ENCODE measurements at regions not wholly inside any gene's neighbourhood (a gene's known extent, or its start where the extent isn't known, plus 50 kb on each side); places are given as distances from the start of the nearest gene placed in this dataset.

DNA sequence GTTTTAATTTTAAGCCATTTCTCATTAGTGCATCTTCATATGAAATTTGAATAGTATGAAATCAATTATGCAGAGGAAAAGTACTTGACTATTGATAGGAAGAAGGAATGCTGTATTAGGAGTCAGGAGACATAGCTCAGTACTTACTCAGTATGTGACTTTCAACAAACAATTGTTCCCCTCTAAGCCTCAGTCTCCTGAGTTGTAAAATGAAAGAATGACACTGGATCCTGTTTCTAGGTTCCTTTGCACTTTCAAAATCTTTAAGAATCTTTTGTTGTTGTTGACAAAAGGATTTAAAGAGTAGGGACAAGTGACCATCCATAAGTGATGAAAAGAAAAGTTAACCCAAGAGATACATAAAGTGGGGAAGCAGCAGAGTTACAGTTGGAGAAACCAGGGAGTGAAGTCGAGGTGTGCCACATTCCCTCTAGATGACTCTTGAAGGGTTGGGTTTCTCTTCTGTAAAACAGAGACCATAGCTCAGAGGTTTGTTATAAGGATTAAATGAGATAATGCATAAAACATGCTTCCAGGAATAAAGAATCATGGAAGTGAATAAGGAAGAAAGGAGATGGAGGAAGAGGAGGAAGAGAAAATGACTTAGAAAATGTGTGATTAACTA lies 105.7 kb upstream of the KCNJ15 start:
- no peak for DNase-seq (ENCODE audit: low read depth in 2 of 2)

DNA sequence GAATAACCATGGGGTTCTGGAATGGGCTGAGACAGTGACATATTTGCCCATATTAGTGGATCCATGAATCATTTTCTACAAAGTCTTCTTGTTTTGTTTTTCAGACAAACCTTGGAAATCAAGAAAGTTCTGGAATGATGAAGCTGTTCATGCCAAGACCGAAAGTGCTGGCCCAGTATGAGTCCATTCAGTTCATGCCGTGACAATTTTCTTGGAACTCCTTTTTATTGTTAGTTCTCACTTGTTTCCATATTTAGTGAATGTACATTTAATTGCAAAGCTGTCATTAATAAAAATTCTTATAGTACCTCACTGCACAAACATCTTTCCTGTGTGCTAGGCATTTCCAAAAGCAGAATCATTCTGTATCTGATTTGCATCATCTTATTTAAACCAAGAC lies 100.6 kb upstream of the KCNJ15 start:
- DNase-seq (ENCODE audit: low read depth in 2 of 2) = no peak

DNA sequence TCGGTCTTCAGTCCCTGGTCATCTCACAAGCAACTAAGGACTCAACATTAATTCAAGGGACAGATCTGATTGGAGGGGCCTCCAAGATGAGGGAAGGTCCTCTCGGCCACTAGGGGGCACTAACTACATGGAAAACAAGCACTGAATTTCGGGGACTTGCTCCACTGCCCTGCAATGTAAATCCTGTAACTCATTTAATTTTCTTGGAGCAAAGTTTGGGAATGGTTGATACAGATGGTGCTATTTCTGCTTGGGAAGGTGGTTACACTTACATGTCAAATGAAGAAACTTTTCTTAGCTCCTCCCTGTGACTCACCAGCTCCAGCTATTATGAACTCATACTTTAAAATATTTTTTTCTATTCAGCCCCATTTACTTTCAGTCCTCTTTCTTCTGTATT lies 97.4 kb upstream of the KCNJ15 start:
- peak; percentile 6 to 18 for DNase-seq (ENCODE audit: low read depth in 2 of 2)

DNA sequence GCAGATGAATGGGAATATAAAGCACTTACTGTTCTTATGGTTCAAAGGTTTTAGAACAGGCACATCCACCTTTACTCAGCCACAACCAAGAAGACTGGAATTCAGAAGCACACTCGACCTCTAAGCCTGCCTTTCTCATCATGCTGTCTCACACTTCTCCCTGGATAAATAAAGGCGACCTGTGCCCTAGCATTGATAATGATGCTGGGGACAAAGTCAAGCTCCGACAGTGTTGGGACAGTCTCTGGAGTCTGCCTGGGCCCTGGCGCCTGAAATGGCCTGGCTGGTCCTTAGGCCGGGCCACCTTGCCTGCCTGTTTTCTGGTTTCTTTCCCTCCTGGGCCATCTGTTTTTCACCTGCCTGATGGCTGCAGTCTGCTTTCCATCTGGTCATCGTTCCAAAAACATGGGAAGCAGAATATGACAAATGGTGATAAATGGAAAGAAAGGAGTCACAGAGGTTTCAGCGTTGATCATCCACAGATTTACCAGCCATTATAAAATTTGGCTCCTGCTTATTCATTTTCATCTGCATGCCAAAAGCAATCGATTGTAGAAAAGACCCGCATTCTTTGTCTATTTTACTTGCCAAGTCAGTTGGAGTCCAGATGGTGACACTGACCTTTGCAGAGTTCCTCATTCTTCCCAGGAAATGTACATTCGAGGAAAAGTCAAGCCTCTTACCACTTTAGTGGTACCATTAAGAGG lies 91.2 kb upstream of the KCNJ15 start:
- DNase-seq (ENCODE audit: low read depth in 2 of 2) = no peak

DNA sequence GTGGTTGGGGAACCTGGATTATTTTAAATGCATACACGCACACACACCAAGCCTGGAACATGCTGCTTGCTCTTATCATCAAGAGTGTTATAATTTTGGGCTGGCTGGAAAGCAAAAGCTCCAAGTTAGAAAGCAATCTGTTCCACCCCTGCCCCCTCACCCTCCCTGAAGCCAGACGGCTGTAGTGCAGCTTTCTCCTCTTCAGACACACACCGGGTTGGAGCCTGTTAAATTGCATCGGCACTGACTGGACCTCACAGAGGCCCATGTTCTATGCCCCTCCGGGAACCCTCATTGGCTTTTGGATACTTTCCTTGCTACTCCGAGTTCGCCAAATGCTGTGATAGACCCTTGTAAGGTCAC lies 90.6 kb upstream of the KCNJ15 start:
- DNase-seq (ENCODE audit: low read depth in 2 of 2) = no peak

DNA sequence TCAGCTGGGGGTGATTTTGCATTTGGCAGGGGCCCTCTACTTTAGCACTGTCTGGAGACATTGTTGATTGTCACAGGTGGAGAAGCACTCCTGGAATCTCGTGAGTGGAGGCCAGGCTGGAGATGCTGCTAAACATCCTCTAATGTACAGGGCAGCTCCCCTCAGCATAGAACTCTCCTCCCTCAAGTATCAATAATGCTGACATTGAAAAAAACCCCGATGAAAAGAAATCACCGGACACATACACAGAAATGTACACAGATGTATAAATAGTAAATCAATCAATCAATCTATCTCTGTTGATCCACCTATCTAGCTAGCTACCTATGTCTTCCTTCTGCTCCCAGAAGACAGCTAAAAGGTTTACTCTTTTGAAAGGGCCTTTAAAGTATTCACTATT lies 89.4 kb upstream of the KCNJ15 start:
- DNase-seq (ENCODE audit: low read depth in 2 of 2) = no peak

DNA sequence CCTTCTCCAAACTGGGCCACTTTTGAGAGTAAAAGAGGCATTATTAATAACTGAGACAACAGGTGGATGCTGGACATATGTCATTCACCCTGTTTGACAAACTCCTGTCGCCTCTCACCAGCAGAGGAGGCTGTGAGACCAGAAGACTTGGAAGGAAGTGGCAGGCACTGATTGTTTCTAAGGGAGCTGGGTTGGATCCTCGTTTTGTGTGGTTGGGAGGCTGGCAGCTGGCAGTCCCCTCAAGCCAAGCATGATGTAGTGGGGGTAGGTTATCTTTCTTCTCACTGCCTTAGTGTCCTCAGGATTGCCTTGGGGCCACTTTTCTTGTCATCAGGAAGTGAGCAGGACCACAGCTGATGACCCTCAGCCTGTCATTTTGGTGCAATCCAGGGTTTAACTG lies 86.5 kb upstream of the KCNJ15 start:
- no peak for DNase-seq (ENCODE audit: low read depth in 2 of 2)

DNA sequence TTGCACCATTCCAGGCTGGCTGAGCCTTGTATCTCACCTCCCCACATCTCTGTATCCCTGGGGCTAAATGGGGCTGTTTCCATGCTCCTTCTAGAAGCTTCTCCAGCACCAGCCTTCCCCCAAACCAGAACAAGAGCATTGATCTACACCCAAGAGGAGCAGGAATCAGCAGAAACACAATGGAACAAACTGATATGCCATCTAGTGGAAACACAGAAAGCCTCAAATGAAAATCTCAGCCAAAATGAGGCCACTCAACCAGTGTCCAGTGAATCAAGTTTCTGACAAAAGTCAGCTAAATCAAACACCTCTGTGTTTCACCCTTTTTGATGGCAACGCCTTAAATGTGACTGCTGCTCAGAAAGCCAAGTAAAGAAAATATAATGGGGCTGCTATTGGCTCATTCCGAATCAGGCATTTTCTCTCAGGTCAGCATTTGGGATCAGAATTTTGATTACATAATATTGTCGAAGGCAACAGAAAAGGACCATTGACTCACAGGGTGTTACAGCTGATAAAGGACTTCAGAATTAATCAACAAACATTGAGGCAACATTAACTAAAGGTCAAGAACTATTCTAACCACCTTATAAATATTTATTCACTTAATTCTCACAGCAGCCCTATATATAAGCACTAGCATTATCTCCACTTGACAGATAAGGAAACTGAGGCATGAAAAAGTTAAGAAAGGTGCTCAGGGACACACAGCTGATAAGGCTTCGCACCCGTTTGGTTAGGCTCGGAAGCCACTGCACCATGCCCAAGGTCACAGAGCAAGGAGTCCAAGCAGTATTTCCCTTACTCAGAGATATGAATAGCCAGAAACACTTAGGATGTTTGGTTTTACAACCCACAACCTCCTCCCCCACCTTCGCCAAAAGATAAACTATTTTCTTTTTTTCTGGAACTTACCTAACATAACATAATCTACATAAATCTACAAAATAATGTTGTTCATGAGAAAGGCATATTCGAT lies 85.8 kb upstream of the KCNJ15 start:
- DNase-seq (ENCODE audit: low read depth in 2 of 2) = no peak

DNA sequence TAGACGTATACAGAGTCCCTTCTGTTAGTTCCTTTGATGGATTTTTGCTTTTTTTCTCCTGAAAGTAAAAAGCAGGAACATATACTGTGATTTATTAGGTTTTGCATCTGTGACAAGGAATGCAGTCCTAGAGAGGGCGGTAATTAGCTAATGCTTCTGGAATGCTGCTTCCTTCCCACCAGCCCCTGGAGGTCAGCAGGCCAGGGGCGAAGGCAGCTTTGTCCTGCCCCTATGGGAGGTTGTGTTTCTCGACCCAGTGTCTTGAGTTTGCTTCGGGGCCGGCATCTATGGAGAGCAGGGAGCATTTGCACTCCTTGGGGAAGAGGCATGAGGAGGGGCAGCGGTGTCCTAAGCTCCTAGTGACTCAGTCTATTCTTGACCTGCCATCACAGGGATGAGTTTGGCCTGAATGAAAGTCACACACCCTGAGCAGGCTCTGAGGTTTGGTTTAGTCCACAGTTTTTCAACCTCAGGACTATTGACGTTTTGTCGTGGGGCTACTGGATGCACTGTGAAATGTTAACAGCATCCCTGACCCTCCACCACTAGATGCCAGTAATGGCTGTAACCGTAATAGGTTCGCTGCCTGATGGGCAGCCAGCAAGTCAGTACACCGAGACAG lies 85.0 kb upstream of the KCNJ15 start:
- no peak for DNase-seq (ENCODE audit: low read depth in 2 of 2)

DNA sequence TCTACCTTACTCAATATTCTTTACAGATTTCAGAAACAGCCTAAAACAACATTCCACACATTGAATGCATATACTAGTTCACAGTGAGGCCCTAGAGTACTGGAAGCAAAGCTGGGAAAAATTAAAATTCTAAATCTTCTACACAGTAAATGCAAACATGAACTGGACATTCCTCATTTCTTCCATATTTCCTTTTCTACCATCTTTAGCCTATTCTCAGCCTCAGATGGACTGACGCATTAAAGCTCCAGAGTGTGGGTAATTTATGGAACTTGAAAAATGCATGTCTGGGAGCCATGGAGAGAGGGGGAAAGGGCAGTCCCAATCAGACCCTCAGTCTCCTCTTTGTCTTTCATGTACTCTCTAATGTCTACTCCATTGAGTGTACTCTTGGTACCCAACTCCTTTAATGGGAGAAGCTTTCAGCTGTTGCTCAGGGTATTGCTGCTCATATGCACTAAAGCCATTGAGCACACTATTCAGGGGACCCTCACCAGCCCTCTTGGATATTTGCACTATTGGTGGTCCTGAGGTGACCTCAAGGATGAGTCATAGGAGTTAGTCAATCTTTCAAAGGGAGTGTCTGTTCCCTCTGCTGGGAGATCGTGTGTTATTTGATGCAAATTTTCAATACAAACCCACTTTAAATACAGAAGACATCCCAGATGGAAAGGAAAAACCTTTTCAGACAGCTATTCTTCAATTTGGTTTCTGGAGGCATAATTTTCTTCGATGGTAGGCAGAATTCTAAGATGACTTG lies 83.3 kb upstream of the KCNJ15 start:
- no peak for DNase-seq (ENCODE audit: low read depth in 2 of 2)

DNA sequence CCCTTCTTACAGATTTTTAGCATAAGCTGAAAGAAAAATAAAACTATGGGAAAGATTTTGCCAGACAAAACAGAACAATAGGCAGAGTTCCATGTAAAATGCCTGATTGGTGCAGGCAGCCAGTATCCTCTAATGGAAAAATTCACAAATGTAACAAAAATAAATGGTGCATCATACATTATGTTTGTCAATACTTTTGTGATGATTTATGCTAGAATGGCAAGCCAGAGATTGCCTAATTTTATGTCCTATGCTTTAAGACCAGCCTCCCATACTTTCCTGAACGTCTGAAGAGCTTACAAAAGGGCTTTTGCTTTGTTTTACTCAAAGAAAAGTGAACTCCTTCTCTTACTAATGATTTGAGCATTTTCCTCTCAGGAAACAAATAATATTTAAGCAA lies 81.5 kb upstream of the KCNJ15 start:
- DNase-seq (ENCODE audit: low read depth in 2 of 2) = no peak

DNA sequence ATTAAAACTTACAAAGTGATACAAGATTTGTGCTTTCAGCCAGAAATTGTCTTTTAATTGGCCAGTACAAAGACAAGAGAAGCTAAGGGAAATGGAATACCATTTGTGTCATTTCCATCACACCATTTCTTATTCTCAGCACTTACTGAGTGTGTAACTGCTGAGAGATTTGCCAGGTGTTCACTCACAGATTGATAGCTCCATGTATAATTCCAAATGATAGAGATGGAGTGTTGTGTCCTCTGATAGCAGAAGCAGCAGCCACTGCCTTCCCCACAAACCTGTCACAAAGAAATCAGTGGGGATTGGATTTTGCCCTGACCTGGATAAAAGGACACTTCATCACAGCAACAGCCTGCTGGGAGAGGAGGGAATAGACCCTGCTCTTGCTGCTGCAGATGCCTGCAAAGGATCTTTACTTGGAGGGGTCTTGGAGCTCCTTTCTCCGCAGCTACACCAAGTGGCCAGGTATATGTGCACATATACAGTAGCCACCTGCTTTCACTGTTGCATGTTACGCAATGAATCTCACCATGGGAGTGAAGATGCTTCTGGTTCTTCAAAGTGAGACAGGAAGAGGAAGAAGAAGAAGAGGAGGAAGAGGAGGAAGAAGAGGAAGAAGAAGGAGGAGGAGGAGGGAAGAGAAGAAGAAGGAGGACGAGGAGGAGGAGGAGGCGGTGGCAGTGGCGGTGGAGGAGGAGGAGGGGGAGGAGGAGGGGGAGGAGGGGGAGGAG lies 78.7 kb upstream of the KCNJ15 start:
- DNase-seq (ENCODE audit: low read depth in 2 of 2) = no peak

DNA sequence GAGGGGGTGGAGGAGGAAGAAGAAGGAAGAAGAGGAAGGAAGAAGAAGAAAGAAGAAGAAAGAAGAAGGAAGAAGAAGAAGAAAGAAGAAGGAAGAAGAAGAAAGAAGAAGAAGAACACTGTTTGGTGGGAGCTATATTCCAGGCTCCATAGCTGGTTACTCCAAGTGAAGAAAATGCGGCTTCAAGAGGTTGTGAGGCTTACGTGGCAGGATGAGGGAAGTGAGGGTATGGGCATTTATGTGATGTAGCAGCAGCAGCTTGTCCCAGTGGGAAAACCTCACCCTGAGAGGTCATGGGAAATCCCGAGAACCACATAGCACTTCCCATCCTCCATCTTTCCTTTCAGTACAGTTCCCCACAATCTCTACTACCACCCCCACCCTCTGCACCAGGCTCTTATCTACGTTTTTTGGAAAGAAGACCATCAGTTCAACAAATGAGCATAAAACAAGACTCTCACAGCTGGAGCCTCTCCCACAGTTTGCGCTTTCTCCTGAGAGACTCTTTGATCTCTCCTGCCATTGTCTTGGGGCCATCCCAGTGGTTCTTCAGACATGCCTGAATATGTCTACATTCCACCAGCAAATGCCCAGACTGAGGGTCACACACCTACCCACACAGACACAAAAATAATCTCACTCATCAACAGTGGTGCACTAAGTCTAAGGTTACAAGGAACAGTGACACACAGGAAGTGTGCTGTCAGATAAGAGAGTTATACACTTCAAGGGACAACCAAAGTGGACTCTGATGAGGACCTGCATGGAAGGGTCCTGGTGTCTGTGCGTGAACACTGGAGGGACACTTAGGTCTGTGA lies 77.9 kb upstream of the KCNJ15 start:
- no peak for DNase-seq (ENCODE audit: low read depth in 2 of 2)

DNA sequence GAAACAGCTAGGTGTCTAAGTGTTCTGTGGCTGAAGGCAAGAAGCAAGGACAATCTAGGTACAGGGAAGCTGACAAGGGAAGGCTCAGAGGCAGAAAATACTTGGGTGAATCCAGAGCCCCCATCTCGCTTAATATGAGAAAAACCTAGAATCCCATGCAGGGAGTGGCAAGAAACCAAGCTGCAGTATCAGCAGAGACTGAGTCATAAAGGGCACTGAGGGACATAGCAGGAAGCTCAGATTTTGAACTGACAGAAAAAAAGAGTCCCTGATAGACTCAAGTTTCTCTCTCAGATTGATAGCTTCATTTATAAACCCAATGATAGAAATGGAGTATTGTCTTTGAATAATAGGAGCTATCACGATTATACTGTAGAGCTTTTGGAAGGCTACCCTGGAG lies 77.3 kb upstream of the KCNJ15 start:
- DNase-seq (ENCODE audit: low read depth in 2 of 2) = no peak

DNA sequence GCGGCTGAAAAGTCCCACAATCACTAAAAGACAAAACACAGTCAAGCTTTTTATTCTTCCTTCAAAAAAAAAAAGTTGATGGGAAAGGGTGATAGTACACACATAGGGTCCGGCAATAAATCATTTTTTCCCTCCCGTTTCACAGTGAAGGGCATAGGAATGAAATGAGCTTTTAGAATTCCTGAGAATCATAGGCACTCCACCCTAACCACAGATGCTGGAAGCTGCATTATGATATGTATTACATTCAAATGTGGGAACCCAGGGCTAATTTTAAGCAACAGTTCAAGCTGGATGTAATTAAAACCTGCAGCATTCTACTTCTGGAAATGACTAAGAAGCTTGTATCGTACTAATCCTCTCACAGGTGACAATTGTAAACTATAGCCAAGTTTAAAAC lies 75.7 kb upstream of the KCNJ15 start:
- DNase-seq (ENCODE audit: low read depth in 2 of 2) = no peak

DNA sequence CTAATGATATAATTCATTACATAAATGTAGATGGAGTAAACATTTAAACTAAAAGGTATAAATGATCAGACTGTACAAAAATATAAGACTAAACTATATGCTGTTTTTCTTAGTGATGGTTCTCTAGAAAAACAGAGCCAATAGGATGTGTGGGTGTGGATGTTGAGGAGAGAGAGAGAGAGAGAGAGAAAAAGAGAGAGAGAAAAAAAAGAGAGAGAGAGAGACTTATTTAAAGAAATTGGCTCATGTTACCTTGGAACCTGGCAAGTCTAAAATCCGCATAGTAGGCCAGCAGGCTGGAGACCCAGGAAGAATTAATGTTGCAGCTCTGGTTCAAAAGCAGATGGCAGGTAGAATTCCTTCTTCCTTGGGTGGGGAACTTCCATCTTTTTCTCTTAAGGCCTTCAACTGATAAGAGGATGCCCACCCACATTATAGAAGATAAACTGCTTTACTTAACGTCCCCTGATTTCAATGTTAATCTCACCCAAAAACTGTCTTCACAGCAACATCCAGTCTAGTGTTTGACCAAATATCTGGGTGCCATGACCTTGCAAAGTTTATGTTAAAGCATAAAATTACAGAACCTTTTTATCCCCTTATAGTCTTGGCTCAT lies 74.3 kb upstream of the KCNJ15 start:
- DNase-seq (ENCODE audit: low read depth in 2 of 2) = no peak

DNA sequence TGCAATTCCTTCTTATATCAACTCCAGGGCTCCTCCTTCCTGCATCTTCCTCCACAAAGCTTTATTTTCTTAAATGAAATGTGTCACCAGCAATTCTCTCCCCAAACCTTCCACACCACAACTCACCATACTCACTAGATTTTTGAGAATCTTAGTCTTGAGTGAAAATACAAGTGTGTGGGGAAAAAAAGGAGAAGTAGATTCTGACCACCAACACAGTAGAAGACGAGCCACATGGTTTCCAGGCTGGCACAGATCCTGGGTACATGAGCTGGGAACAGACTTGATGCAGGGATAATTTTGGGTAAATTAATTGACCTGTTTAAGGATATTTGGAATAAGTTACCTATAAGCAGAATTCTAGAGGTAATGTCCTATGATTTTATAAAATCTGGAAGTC lies 72.8 kb upstream of the KCNJ15 start:
- no peak for DNase-seq (ENCODE audit: low read depth in 2 of 2)

DNA sequence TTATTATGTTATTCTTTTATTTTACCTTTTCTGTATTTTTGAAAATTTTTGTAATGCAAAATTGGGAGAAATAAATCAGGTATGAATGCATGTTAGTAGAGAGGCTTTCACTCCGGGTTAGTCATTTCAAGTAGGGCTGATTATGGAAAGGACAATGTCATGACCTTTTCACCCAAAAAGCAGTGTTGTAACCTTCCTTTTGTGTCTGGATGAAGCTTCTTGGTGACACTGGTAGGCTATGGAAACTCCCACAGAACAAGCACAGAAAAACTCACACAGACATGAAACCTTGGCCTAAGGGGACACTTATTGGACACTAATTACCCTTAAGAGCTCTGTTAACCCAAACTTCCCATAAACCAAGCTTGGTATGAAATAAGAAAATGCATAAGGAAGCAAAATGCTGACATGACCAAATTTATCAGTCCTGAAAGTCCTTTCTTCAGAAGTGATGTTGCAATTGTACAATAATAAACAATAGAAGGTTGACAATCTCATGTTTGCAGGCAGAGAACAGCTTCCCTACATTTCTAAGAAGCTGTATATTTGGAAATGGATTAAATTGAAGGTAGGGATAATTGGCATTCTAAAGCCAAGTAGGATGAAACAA lies 70.0 kb upstream of the KCNJ15 start:
- no peak for DNase-seq (ENCODE audit: low read depth in 2 of 2)

DNA sequence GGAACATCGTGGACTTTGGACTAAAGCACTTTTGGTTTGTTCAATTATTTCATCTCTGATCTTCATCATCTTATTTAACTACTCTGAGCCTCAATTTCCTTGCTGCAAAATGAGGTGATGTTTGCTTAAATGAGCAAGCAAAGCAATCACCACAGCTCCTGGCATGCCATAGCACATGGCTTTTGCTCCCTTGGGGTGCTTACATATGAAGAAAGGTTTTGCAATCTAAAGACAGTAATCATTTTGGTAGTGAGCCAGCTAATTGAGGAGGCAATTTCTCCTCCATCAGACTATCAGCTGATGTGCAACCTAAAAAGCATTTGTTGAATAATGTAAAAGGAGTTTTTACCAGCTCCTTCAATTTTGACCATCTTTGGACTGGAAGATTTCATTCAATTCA lies 68.8 kb upstream of the KCNJ15 start:
- no peak for DNase-seq (ENCODE audit: low read depth in 2 of 2)

Measured in stimulated activated CD8-positive, alpha-beta memory T cell treated with anti-CD3 and anti-CD28 coated beads, Interleukin-7, amount 100 ng/mL, for 4 hours (primary cell).